SH-SY5Y (cell line): ENCODE measurements at regions not wholly inside any gene's neighbourhood (a gene's known extent, or its start where the extent isn't known, plus 50 kb on each side); places are given as distances from the start of the nearest gene placed in this dataset.

Experiments used
- GATA2 ChIP-seq: IDR thresholded peaks from 2 replicates; pipeline ENCODE4 v1.6.1; 2011; ENCODE audit warnings: mild to moderate bottlenecking, low read depth, low read length
- GATA3 ChIP-seq: IDR thresholded peaks from 2 replicates; pipeline ENCODE4 v1.6.1; 2011; ENCODE audit warnings: low read depth, mild to moderate bottlenecking, low read length, moderate library complexity

GRCh38 chr12:76611533-76611932, 52.0 kb upstream of the OSBPL8 start:
- TF ChIP-seq GATA3: no peak
- TF ChIP-seq GATA2: no peak

- TF ChIP-seq GATA3 (no peak), GATA2 (no peak)
Observed at GRCh38 chr12:76614364-76614763, 54.8 kb upstream of the OSBPL8 start.

- TF ChIP-seq GATA3 (no peak), GATA2 (no peak)
Observed at GRCh38 chr12:76618031-76618430, 58.5 kb upstream of the OSBPL8 start.

- TF ChIP-seq GATA3: no peak
- no peak for TF ChIP-seq GATA2
Observed at GRCh38 chr12:76621582-76622024, 62.0 kb upstream of the OSBPL8 start.

- no peak for TF ChIP-seq GATA3
- no peak for TF ChIP-seq GATA2
Observed at GRCh38 chr12:76622351-76622750, 62.8 kb upstream of the OSBPL8 start.

GRCh38 chr12:76622915-76623314, 63.3 kb upstream of the OSBPL8 start:
- TF ChIP-seq GATA3: no peak
- TF ChIP-seq GATA2: no peak

- TF ChIP-seq GATA2 (no peak), GATA3 (no peak)
Observed at GRCh38 chr12:76623931-76624330, 64.4 kb upstream of the OSBPL8 start.

- TF ChIP-seq GATA2: no peak
Observed at GRCh38 chr12:76627346-76628135, 68.0 kb upstream of the OSBPL8 start.

GRCh38 chr12:76628745-76629144, 69.2 kb upstream of the OSBPL8 start:
- TF ChIP-seq GATA2 (no peak), GATA3 (no peak)

- no peak for TF ChIP-seq GATA2
- no peak for TF ChIP-seq GATA3
Observed at GRCh38 chr12:76631741-76632140, 72.2 kb upstream of the OSBPL8 start.

- TF ChIP-seq GATA2: peak; percentile 52; the same call in 1 of the 2 replicates
- peak; percentile 64 for TF ChIP-seq GATA3
Observed at GRCh38 chr12:76633415-76633814, 73.8 kb upstream of the OSBPL8 start.

- TF ChIP-seq GATA3 (no peak), GATA2 (no peak)
Observed at GRCh38 chr12:76634133-76634532, 74.6 kb upstream of the OSBPL8 start.

- TF ChIP-seq GATA3 (no peak), GATA2 (no peak)
Observed at GRCh38 chr12:76636121-76636692, 76.6 kb upstream of the OSBPL8 start.

- TF ChIP-seq GATA3 (no peak), GATA2 (no peak)
Observed at GRCh38 chr12:76637807-76638206, 78.2 kb upstream of the OSBPL8 start.

GRCh38 chr12:76639646-76640045, 80.1 kb upstream of the OSBPL8 start:
- TF ChIP-seq GATA2 (no peak), GATA3 (no peak)

GRCh38 chr12:76641073-76641472, 81.5 kb upstream of the OSBPL8 start:
- TF ChIP-seq GATA2 (no peak), GATA3 (no peak)
